HL-60/S4 (cell line): ENCODE measurements at regions not wholly inside any gene's neighbourhood (a gene's known extent, or its start where the extent isn't known, plus 50 kb on each side); places are given as distances from the start of the nearest gene placed in this dataset.

Source experiments
- in situ Hi-C: fragments of 300-500 bp; cut with MboI; formaldehyde crosslinking; loops from 2 replicates; pipeline ENCODE4 v1.14.3; 2022; ENCODE audit warnings: low sequenced_read_pairs

DNA sequence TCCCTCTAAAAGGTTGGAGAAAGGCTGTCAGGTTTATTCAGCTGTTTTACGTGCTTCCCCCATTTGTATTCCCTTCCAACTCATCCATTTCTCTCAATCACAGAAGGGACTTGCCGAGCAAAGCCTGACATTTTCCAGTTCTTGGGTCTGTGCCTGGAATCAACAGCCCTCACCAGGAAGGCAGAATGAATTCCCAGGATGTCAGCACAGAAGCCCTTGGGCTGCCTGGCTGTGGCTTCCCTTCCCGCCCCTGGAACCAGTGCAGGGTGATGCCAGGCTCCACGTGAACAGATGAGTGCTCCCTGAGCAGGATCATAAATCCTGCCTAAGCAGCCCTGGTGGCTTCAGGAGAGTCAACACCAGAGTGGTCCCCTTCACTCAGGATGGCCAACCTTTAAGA is 86.1 kb upstream of the CD83 start:
- in situ Hi-C loops = no loop called here

DNA sequence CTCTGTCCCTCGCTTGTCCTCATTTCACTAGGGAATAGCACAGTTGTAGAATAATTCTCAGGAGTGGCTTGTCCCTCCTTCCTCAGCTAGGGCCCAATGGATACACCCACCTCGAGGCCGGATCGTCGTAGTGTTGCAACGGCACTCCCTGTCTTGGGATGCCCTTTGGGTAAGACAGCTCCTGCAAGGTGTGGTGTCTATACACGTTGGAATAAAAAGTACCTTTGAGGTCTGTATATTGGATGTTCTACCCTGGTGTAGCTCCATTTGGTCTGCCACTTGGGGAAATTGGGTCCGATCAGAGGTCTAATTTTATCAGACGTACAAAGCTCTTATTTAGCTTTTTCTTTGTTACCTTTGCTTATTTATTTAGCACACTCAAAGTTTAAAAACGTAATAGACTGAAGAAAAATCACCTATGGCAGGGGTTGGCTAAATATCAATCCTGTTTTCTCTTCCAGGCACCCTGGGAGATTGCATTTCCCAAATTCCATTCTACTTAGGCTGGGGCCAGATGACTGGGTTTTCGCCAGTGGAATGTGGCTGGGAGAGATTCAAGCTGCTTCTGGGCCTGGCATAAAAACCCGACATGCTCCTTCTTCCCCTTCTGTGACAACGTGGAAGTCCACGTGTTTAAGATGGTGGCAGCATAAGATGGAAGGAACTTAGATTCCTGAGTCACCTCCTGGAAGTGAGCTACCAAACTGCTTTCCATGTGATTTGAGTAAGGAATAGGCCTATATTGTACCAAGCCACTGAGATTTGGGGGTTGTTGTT is 82.3 kb upstream of the CD83 start:
- in situ Hi-C loops = no loop called here

DNA sequence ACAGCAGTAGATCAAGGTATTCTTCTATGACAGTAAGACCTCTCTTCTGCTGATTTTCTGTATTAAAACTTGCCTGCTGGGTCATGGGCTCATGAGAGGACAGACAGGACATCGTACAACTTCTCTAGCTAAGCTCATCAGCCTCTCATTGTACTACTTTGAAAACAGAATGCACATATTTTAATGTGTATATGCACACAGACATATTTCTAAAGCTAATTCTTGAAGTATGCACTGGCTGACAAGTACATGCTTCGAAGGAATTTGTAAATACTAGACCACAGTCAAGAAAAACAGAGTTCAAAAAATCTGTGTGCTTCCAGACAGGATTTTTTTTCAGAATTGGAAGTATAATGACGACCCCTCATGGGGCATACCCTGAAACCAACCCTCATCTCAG is 81.7 kb upstream of the CD83 start:
- in situ Hi-C loops = no loop called here

DNA sequence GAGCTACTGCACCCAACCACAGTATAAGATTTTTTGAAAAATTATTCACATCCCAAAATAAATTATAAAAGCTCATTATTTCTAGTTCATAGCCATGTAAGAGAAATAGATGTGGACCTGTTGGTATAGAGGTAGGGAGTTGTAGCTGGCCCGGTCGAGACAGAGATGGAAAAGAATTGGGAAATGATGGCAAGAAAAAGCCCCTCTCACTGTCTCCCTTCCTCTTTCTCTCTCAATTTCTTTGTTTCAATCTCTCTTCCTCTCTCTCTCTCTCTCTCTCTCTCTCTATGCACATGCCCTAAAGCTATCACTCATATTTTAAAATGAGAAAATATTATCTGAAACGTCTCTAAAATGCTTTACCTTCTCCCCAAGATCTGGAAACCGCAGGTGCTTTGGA is 80.7 kb upstream of the CD83 start:
- in situ Hi-C loops = no loop called here

DNA sequence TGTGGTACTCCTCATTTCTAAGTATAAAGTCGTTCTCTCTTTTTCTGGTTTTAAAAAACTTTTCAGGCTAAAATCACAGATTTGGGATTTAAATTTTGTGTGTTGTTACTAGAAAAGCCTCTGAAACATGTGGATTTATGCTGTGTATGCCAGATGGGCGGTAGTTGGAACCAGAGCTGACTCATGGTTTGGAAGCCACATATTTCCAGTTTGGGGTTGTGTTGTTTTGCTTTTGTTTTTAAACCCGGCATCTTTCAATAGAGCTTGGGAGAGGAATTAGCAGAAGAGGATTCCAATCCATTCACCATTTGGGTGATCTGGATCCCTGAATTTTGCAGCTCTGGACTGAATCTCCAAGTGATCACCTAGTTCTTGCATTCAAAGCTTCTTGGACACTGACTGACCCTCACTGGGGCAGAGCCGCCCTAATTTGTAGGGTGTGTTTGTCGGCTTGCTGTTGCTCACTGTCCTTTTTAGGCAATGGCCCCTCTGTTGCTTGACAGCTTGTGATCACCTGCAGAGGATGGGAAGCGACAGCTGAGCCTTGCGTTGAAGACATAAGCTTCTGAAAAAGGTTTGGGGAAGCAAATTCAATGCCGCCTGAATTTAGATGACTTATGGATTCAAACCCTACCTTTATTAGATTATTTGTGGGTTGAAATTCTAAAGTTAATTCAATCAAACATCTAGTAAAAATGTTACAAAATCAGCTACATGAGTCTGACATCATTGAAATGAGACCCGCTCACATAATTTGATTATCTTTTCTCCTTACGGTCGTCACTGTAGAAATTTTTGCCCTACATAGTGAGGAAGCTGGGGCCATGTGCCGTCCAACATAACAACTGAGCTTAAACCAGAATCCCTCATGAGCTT is 79.9 kb upstream of the CD83 start:
- in situ Hi-C loops = no loop called here

DNA sequence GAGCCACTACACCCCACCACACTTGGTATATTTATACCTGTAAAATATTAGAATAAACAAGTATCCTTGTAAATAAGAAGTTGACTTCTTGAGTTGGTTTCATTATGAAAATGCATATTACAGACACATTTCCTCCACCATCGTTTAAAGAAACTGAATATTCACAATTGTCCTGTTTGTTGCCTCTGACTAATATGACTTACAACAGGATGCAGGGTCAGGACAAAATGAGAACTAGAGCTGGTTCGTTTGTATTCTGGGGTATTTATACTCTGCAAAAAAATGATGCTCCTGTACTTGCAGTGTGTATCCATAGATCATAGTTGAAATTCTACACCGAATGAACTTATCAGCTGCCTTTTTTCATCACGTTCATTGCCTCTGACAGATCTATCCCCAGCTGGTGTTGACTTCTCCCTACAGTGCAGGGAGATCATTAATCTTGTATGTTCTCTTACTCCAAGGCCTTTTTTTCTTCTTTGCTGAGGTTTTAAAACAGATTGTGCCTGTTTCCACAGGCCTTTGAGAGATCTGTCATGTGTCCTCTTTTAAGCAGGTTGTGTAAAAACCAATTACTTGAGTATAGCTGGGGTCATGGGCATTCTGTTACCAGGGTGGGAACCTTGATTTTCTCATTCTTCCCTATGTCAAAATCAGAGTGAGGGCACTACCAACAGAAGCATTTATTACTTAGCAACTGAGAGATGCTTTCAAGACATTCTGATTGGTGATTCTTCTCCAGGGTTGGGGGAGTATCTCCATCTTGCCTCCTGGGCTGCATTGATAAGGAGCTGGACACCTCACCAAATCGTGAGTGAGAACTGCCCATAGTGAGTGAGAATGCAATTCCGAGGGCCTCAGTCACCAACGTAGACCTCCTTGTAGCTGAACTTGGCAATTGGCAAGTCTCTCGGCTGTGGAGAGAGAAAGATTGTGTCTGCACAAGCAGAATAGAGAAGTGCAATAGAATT is 78.8 kb upstream of the CD83 start:
- in situ Hi-C loops = no loop called here

DNA sequence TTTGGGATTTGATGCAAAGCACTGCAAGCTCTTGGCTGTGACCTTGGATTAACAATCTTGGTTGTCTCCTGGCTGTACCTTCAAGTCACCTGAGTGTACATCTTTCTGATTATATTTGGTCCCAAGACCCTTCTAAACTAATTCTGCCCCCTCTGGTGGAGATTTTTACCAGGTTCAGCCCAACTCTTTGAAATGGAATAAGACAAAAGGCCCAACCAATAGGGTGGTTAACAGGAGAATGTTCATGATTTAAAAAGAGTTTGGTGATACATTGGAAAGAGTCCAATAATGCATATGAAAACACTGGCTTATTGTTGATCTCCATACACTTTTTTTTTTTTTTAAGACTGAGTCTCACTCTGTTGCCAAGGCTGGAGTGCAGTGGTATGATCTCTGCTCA is 77.5 kb upstream of the CD83 start:
- in situ Hi-C loops = no loop called here

DNA sequence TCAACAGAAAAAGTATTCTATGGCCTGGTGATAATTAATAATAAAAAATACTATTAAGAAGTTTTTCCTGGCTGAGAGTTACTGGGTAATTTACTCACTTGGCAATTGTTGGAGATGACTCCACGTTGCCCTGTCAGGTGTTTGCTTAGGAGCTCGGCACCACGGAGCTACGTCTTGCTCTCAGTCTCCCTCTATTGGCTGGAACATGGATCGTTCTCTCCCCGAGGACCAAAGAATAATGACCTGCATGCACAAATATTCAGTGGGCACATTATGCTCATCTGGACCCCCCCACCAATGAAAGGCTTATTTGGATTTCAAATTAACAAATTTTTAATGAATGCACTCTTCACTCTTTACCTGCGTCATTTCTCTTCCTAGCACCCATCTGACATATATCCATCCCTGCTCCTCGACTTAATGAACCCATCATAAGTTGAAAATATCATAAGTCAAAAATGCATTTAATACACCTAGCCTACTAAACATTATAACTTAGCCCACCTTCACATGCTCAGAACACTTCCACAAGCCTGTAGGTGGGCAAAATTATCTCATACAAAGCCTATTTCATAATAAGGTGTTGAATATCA is 71.0 kb upstream of the CD83 start:
- in situ Hi-C loops = no loop called here

DNA sequence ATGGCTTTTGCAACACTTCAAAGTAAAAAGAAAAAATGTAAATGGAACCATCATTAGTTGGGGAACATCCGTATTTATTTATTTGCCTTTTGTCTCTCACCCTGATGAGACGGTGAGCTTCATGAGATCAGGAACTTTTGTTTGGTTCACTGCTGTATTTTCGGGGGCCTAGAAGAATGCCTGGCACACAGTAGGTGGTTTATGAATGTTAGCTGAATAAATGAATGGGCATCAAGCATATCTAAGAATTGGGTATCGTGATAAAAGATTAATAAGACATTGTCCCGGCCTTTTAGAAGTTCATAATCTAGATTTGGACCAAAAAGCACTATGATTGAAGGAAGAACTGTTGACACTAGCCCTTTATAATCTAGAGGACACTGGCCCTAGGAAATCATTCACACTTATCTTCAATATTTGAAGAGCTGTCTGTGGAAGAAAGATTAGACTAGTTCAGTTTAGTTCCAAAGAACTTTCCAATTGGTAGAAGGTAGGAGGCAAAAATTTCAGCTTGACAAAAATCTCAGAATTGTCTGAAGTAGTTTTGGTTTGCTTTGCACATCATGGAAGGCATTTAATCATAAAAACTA is 70.3 kb upstream of the CD83 start:
- in situ Hi-C loops = no loop called here

DNA sequence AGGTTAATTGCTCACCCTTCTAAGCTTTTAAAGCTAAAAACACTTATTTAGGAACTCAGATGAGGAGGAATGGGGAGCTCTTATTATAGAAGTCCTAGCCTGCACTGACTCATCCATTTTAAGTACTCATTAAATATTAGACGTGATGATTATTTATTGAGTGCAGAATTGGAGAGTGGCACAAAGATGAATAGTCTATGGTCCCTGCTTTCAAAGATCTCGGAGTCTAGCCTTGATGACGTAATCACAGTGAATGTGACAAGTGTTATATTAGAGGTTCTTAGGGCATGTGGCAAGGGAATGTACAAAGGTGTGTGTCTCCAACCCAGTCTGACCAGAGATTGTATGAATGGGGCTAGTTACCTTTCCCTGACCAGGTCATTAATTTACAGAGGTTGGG is 68.7 kb upstream of the CD83 start:
- in situ Hi-C loops = no loop called here

DNA sequence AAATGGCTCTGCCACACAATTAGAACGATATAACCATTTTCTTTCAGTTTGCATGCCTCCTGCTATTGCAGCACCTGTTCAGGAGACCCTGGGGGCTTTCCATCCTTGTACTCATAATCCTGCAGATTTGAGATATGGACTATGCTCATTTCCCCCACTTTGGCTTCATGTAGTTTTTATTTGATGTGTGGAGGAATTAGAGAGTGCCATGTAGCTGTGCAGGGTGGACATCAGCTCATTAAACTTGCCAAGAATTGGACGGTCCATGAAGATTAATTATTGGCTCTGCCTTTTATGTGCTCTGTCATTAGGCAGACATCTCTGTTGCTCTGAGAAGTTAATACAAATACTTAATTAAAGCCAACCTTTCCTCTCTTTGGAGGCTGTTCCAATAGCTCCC is 66.2 kb upstream of the CD83 start:
- in situ Hi-C loops = loop anchor here (25.0 kb wide), 2 partner anchors 439 to 714 kb away; partner anchors contain the start of genes NOL7 and TBC1D7

DNA sequence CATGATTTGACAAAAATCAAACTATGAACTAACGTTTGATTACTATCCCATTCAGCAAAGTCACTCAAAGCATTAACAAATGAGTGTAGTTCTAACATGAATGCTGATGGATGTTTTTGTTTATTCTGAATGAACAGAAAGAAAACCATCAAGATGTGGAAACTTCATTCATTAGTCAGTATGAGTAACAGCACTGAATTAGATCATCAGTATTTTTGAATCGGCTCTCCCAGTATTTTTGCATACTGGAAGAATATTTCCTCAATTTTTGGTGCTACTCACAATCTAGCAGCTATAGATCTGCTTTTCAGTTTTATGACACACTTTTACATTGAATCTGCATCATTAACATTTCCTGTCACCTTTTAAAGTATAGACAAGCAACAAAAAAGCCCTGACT is 63.8 kb upstream of the CD83 start:
- in situ Hi-C loops = loop anchor here (25.0 kb wide), 2 partner anchors 442 to 717 kb away; partner anchors contain the start of genes NOL7 and TBC1D7

DNA sequence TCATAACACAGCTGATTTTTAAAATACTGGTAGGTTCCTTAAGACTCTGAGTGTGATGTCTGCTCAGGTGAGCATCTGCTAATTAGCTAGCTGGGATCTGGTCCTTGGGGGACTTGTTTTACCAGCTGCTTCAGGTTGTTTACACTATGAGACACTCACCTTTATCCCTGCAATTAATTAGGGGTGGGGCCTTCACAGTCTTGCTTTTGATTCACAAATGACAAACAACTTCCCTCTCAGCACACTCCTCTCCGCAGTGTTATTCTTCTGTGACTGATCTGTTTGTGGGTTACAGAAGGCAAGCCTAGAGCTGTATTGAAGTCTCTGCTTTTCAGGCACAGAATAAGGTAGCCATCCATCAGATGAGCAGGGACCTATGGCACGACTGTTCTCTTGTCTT is 62.0 kb upstream of the CD83 start:
- in situ Hi-C loops = loop anchor here (25.0 kb wide), 2 partner anchors 443 to 718 kb away; partner anchors contain the start of genes NOL7 and TBC1D7

DNA sequence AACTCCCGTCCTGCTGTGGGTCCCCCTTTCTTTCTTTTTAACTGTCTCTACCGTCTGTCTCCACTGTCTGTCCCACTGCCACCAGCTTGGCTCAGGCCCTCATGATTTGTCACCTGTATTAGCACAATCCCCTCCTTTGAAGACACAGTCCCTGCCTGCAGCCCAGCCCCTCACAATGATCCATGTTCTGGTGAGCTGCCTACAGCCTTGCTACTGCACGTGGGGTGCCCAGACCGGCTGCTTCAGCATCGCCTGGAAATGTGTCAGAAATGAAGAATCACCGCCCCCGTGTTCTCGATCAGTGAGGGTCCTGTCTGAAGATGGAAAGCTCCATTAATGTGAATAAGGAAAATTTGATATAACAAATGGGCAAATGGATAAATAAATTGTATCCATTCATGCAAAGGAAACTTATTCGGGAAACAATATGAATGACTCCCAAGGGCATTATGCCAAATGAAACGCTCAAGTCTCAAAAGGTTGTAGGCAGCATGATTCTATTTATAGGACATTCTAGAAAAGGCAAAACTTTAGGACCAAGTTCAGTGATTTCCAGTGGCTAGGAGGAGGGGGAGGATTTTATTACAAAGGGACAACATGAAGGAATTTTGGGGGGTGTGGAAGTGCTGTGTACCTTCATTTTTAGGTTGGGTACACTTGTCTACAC is 59.4 kb upstream of the CD83 start:
- in situ Hi-C loops = loop anchor here (25.0 kb wide), 2 partner anchors 446 to 721 kb away; partner anchors contain the start of genes NOL7 and TBC1D7

DNA sequence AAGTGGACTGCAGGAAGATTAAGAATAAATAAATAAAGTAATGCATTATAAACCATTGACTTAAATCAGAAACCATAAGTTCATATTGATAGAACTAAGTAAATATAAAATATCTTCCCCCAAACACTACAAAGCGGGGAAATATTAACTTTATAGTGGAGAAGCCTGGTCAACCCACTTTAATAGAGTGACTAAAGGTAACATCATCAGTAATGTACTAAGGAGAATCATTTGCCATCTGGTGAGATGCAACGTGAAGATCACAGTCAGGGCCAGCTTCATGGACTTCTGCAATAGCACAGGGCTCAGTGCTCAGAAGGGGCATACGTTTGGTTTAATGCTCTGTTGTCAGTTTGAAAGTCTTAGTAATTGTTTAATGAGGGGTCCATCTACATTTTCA is 58.8 kb upstream of the CD83 start:
- in situ Hi-C loops = loop anchor here (25.0 kb wide), 2 partner anchors 446 to 721 kb away; partner anchors contain the start of genes NOL7 and TBC1D7

DNA sequence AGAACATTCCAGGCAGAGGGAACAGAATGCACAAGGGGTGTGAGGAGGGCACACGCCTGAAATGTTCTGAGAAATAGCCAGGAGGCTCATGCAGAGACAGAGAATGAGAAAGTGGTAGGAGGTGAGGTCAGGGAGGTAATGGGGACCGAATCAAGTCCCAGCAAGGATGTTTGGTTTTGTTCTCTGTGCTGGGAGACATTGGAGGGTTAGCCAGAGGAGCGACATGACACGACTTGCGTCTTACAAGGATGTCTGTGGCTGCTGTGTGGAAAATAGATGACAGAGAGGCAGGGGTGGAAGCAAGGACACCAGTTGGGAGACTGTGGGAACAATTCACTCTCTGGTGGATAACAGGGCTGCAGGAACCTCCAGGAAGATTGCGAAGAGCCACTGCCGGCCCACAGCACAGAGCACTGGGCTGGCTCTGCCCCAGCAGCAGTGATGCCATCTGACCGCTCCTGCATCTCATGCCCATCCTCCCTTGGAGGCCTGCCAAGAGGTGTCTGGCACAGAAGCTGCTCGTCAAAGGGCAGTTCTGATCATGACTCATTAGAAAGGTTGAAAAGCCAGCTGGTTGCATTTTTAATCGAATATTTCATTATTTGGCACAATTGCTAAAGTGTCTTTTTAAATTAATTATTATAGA is 57.7 kb upstream of the CD83 start:
- in situ Hi-C loops = loop anchor here (10.0 to 25.0 kb wide), 3 partner anchors 155 to 723 kb away; partner anchors contain the start of genes NOL7 and TBC1D7

DNA sequence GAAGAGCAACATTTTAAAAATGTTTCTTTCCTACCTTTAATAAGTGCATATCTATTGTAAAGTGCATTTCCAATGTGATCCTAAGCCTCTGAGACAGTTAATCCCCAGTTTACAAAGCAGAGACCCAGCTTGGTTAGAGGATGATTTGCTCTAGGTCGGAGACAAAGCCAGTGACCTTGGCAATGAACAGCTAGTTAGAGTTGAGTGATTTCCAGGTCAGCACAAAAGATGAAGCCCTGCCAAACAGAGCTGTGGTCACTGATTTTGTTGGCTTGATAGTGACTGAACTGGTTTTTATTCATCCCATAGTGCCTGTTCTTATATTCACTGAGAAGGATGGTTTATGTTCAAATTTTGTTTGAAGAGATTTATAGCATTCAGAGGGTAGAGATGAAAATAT is 56.6 kb upstream of the CD83 start:
- in situ Hi-C loops = loop anchor here (10.0 to 25.0 kb wide), 3 partner anchors 156 to 724 kb away; partner anchors contain the start of genes NOL7 and TBC1D7

DNA sequence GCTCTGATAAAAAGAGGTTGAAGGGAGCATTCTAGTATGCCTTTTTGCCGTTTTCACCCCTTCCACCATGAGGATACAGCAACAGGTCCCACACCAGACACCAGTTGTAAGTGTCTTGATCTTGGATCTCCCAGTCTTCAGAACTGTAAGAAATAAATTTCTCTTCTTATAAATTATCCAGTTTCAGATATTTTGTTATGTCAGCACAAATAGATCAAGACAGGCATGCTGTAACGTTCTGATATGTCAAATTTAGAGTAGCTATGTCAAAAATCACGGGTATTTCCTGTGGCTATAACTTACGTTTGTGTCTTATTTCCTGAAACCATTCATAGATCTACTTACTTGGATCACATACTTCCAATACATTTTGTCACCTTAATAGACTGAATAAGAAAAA is 55.9 kb upstream of the CD83 start:
- in situ Hi-C loops = loop anchor here (10.0 to 25.0 kb wide), 3 partner anchors 157 to 724 kb away; partner anchors contain the start of genes NOL7 and TBC1D7
